ENCODE measurements at regions not wholly inside any gene's neighbourhood (a gene's known extent, or its start where the extent isn't known, plus 50 kb on each side); places are given as distances from the start of the nearest gene placed in this dataset.
"Not testable (repeated sequence)": the region's sequence is repeated elsewhere in the genome, so short reads cannot be mapped to it uniquely, and the experiment has no call there.

DNA sequence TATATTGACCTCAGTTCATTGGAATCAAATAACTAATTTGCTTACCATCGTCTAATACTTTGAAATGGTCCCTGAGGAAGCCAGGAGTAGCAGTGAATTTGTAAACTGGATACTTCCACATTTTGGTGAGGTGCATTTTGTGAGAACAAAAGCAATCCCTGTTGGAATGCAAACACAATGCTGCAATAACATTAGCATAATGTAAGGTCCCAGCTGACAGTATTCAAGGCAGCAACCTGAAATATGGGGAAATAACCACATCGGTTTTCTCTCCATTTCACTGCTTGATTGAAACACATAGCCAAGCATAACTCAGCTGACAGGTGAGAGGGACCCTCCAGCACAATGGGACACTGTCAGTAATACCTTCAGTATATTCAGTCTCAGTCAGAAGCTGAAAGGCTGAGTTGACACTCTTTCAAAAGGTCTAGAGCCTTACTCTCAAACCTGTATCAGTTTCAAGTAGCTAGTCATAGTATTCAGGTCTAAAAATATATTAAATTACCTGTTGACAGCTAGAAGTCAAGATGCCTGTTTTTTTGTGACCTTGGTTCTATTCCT lies 1311.9 kb upstream of the NRXN1 start:
- no peak for DNase-seq

DNA sequence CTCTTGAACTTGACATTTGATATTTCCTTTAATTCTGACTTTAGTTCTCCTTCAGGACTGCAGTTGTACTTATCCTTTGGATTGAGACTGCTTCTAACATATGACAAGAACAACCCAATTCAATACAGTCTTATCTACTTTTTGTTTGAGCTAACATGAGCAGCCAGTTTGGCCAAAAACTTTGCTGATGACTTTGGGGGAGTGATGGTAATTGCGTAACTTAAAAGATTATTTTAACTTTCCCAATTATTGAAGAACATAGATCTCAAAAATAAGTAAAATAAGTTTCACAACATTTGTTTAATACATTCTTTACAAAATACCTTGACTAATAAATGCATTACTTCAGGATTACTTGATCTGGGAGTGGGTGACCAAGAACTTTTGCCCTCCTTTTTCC lies 1311.1 kb upstream of the NRXN1 start:
- no peak for DNase-seq

DNA sequence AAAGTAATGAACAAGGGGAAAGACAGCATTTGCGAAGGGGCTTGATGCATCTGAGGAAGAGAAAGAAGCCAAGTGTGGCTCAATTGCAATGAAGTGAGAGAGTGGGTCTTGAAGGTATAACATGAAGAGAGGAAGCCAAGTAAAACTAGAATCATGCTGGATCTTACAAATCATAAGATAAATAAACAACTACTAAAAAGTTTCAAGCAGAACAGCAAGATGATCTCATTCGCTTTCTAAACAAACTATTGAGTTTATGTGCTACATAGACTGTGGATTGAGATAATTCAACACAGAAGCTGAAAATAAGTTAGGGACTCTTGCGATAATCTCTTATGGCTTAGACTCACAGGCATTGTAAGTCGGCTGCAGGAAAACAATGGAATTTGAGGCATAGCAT lies 1310.5 kb upstream of the NRXN1 start:
- no peak for DNase-seq

DNA sequence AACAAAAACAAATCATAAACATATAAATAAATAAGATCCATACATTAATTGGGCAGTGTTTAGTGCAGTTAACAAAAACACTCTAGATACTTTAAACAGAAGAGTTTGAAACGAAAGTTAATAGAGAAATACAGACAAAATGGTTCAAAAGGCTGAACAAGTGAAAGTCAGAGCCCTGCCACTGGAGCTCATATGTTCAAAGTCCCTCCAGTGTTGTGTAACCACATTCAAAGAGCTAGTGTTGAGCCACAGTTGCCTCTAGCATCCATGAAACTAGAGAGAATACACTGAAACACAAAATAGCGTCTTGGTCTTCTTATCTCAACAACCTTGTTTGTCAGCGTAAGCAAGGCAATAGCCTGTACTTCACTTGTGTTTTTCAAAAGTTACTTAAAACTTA lies 1309.8 kb upstream of the NRXN1 start:
- DNase-seq = no peak

DNA sequence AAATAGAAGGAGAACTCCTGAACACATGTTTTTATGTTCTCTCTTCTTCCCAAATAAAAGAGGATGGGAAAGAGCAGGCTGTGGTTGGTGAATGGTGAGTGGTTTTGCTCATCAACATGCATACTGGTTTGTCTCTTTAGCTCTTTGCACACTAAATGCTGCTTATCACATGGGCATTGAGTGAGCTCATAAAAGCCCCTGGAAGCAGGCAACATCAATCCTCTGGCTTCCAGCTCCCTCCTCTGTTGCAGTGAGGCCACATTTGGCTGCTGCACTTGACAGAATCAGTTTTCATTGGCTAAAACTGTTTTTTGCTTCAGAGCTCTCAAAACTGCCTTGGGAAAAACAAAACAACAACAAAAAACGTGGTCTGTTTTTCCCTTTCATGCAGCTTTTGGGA lies 1308.2 kb upstream of the NRXN1 start:
- DNase-seq = no peak

DNA sequence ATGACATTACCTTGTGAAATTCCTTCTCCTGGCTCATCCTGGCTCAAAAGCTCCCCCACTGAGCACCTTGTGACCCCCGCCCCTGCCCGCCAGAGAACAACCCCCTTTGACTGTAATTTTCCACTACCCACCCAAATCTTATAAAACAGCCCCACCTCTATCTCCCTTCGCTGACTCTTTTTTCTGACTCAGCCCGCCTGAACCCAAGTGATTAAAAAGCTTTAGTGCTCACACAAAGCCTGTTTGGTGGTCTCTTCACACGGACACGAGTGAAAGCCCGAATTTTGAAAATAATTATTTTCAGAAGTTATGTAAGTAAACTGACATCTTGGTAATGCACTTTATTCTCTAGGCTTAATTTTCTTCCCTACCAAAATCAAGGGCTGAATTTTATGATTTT lies 1305.9 kb upstream of the NRXN1 start:
- DNase-seq = not testable (repeated sequence)

DNA sequence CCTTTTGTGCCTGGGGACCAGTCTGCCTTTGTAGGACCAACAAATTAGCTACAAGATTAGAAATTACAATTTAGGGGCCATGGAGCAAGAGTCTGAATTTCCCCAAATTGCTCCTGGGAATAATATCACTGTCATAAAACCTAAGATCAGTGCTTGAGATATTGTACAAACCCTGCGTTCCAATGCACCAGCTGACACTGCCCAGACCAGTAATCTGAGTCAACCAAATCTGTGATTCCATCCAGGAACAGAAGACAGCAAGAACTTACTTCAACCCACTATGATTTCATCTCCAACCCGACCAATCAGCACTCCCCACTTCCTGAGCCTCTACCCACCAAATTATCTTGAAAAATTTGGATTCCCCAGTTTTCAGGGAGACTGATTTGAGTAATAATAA lies 1305.0 kb upstream of the NRXN1 start:
- no peak for DNase-seq

DNA sequence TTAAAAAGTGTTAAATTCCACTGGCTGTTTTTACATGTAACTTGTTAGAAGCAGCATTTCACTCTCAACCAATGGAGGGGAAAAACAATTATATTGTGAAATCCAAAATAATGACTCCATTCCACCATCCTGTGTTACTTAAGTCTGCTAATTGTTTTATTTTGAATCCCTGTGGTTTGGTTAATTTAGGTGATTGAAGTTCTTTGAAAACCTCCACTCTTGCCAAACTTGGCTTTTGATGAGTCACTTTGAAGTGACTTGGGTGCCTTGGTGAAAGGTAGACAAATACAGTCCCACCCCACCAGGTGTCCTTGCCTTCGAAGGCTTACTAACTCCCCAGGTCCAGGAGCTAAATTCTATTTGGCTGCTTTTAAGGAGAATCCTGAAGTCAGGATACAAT lies 1303.8 kb upstream of the NRXN1 start:
- DNase-seq = no peak

DNA sequence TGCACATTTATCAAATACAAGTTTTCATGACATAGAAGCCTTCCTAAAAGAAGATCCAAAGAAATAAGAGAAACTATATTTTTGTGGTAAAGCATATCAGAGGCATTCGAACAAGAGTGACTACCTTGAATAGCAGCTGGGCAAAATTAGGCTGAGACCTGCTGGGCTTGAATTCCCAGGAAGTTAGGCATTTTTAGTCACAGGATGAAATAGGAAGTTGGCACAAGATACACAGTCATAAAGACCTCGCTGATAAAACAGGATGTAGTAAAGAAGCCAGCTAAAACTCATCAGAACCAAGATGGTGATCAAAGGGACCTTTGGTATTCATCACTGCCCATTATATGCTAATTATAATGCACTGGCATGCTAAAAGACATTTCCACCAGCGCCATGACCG lies 1302.3 kb upstream of the NRXN1 start:
- no peak for DNase-seq

DNA sequence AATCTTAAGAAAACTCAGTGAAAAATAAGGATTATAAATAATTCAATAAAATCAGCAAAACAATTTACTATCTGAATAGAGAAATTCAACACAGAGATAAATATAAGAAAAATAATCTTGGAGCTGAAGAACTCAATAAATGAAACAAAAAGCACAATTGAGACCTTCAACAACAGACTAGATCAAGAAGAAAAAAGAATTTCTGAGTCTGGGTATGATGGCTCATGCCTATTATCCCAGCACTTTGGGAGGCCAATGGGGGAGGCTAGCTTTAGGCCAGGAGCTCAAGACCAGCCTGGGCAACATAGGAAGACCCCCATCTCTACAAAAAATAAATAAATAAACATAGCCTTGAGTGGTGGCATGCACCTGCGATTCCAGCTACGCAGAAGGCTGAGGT lies 1295.7 kb upstream of the NRXN1 start:
- DNase-seq = no peak

DNA sequence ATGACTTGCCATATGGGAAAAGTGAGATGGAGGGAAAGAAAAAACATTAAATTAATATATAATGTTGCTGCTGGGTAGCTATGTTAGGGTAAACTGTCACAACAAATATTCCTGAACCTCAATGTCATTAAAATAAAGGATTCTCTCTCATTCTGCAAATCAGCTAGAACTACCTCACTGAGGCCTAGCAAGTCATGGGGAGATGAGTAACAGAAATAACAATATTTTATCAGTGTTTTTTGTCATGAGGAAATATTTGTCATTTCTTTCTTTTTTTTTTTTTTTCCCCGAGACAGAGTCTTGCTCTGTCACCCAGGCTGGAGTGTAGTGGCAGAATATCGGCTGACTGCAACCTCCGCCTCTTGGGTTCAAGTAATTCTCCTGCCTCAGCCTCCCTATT lies 1282.3 kb upstream of the NRXN1 start:
- no peak for DNase-seq

DNA sequence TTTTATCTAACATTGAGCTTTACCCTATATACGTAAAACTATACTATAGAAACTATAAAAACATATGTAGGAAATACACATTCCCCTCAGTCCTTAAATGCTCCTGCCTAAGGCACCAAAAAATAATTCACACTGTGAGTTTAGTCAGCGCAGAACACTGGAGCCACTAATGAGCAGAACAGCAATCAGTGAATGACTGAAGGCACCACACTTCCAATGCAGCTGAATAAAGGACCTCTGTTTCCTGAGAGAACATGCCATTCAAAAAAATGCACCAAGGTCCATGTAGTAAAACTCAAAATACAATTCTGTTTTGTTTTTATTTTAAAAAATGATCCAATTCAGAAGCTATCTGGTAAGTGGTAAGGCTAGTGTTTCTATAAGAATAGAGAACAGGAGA lies 1280.6 kb upstream of the NRXN1 start:
- no peak for DNase-seq

DNA sequence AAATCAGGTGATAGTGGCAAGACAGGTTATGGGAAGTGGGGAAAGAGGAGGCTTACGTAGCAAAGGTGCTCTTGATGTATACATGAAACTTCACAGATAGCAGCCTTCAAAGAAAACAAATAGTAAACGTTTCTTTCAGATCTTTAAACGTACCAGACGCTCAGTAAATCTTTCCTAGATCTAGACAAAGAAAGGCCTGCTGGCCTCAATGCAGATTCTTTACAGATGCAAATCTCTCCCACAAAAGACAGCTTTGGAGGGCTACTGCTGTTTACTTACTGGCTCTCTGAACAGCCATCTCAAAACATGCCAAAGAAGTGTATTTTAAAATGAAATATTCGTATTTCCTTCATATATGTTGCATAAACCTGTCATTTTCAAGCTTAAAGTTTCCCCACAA lies 1279.9 kb upstream of the NRXN1 start:
- DNase-seq = no peak

DNA sequence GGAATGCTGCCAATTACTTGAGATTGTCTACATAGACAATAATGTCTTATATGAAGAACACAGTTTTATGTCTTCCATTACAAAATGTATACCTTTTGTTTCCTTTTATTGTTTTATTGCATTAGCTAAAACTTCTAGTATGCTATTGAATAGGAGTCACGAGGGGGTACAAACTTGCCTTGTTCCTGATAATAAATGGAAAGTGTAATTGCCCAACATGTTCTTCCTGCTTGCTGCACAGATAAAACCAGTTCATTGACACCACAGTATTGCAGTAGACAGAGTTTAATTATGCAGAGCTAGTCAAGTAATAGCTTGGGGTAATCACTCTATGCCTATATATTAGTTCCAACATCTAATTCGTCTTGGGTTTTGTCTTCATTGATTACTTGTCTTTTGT lies 1276.2 kb upstream of the NRXN1 start:
- no peak for DNase-seq

DNA sequence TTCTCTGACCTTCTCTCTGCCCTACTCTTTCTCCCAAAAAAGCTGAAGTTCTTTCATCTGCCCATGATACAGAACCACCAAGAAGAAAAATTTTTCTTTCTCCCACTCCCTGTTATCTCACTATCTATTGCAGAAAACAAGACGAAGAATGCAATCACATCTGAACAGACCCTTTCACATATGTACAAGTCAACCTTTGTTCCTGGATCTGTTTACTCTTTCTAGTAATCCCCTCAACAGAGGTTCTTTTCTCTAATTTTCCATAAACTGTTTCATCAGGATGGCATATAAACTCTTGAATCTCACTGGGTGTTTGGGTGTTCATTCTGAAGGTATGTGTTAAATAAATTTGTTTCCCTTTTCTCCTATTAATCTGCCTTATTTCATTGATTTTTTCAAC lies 1262.7 kb upstream of the NRXN1 start:
- DNase-seq = no peak

DNA sequence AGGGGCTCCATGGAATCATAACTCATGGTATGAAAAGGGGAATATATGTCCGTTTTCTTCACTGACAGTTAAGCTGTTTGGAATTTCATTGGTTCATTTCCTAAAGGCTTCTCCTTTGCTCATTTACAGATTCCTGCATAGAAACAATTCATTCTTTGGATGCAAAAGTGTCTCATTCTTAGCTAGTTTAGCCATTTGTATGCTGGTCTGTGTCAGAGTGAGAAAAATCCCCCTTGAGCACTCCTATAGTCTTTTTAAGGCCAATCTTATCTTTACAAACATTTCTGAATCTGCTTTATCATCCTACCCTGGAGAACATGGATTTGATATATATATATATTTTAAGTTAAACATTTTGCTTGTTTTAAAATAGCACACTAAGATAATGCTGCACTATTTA lies 1260.9 kb upstream of the NRXN1 start:
- no peak for DNase-seq

DNA sequence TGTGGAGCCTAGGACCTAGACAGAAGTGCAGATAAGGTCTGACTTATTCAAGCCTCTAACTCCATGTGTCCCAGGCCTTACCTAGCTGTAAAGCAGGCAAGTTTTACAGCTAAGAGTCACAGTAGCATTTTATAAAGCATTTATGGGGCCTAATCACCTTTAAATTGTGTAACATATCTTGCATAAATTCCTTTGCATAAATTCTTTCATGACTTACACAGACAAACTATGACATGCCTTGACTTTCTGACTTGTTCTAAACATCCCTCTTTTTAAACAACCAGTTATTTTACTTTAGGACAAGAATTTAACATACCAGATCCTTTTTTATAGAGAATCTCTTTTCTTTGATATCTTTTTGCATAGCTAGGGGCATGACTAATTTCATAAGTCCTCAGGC lies 1257.8 kb upstream of the NRXN1 start:
- no peak for DNase-seq

DNA sequence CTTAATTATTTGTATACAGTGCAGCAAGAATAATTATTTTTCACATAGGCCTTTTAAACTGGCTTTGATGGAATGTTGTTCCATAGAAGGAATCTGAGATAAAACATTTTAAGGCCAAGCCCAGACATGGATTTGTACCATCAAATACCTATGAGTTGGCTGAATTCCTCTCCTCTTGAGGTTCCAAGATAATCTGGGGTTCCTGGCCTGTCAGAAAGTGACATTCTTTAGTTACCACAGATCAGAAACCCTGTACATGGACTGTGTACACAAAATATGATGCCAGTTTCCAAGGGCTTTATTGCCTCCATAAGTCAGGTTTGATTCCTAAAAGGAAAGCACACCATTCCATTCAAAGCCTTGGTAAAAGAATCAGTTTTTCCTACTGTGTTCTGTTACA lies 1256.7 kb upstream of the NRXN1 start:
- DNase-seq = no peak

DNA sequence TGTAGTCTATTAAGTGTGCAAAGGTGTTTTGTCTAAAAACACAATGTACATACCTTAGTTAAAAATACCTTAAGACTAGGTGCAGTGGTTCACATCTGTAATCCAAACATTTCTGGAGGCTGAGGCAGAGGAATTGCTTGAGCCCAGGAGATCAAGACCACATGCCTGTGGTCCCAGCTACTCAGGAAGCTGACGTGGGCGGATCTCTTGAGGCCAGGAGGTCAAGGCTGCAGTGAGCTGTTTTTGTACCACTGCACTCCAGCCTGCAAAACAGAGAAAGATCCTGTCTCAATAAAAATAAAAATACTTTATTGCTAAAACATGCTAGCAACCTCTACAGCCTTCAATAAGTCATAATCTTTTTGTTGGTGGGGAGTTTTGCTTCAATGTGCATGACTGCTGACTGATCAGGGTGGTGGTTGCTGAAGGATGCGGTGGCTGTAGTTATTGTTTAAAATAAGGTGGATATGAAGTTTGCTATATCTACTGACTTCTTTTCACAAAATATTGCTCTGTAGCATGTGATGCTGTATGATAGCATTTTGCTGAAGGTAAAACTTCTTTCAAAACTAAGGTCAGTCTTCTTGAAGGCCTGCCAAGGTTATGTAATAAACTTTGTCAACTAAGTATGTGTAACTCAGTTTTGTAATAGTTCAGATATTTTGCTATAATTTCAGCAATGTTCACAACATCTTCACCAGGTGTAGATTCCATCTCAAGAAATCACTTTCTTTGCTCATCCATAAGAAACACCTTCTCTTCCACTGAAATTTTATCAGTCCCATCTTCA lies 1238.0 kb upstream of the NRXN1 start:
- no peak for DNase-seq

DNA sequence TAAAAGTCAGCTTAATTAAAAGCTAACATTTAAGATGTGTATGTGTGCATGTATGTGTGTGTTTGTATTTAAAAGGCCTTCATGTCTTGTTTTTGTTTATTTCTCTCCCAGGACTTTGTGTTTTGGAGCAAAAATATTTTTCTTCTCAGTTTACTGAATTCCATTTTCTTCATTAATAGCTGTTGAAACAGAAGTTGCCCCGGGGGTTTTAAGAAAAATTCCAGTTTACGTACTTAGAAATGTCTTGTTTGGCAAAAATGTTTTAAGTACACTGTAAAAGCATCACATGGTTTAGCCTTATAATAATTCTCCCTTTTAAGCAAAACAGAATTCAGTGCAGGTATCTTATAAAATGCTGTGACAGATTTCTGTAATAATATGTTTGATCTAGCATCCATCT lies 1233.0 kb upstream of the NRXN1 start:
- no peak for DNase-seq

DNA sequence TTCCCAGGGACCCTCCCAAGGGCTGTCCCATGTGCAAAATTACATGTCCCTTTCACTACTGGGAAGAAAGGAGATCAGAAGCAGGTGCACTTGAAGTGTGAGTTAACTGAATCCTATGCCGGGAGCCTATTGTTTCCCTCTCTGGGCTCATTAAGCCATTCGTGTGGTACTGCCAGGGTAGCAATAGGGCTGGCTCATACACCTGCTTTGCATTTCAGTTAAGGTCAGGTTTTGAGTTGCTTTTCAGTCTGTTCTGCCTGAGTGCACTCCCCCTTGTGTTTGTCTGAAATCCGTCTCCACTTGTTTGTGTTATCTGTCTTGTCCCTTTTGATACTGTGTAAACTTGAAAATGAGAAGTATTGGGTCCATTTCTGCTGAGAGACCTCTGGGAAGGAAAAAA lies 1232.6 kb upstream of the NRXN1 start:
- no peak for DNase-seq

DNA sequence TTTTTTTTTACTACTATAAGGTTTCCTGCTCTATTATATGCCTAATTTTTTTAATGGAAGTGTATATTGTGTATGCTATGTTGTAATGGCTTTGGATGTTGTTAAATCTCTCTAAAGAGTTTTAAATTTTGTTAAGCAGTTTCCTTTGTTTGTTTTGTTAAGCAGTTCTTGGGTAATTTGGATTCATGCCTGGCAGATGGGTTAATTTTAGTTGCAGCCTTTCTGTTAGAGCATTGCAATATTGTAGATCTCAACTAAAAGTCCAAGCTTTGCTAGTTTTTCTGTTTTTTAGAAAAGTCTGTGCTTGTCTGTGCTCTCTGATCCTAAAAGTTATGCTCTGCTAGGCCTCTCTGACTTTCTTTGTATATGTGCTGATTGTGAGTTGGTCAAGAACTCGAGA lies 1229.0 kb upstream of the NRXN1 start:
- DNase-seq = no peak

DNA sequence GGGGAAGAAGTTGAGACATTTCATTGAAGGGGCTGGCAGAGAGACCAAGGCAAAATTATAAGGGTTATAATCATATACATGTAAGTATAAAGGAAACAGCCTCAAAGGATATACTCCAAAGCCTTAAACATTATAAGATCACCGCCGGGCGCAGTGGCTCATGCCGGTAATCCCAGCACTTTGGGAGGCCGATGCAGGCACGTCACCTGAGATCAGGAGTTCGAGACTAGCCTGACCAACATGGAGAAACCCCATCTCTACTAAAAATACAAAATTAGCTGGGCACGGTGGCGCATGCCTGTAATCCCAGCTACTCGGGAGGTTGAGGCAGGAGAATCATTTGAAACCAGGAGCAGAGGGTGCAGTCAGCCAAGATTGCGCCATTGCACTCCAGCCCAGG lies 1227.0 kb upstream of the NRXN1 start:
- not testable (repeated sequence) for DNase-seq

DNA sequence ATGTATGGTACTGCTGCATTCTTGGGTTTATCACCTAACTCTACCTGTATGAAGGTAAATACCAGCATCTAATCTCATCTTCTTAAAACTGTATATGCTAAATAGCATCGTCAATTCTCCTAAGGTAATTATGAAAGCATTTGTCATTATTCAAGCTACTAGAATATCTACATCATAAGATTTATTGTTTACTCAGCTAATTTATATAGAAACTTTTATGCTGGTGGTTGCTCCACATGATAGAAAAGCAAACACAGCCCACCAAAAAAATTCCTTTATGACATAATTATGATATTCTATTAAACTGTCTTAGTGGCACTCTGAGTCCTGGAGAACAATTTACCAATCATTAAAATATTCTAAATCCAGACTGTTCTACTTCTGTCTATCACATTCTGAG lies 1226.1 kb upstream of the NRXN1 start:
- DNase-seq = no peak

DNA sequence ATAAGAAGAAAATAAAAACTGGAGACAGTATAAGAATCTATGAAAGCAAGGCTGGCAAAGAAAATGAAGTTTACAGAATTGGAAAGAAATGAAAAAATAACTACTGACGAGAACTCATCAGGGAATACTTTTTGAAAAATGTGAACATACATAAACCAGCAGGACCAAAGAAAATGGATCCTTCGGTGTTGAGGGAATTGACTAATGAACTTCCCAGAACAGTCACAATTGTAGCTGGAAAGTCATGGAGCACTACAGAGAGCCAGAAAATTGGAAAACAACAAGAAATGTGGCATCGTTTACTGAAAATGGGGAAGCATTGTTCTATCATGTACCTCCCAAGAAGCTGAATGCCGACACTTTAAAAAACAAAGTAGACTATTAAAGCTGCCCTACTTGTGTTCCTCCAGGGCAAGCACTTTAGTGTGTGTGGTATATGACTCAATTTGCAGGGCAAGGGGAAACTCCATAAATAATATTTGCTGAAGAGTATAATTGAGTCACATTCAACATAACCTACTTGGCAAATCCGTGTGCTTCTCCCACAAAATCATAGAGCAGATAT lies 1221.6 kb upstream of the NRXN1 start:
- DNase-seq = no peak
